HG03060 (cell line): ENCODE measurements at regions not wholly inside any gene's neighbourhood (a gene's known extent, or its start where the extent isn't known, plus 50 kb on each side); places are given as distances from the start of the nearest gene placed in this dataset.

Experiments used
- ATAC-seq: cut with Tn5 transposase; IDR thresholded peaks from one replicate; pipeline ENCODE4 v1.9.1; 2021; ENCODE audit warnings: low read depth, moderate number of reproducible peaks; ENCODE audit not compliant: unreplicated experiment

DNA sequence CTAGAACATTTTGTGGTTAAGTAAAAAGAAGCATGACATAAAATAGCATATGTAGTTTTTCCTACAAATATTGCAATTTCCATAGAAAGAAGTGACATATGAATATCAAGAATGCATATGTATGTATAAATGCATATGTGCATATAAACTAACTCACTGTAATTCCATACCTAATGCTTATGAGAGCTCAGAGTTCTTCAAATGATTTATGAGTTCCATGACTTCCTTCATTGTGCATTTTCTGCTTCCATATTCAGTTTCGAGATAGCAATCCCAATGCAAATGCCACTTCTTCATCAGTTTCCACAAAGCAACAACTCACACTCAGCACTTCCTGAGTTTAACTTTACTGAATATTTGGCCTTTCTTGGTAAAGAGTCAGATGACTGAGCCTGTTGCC, 1744.3 kb upstream of the MIR17HG start:
- no peak for ATAC-seq

DNA sequence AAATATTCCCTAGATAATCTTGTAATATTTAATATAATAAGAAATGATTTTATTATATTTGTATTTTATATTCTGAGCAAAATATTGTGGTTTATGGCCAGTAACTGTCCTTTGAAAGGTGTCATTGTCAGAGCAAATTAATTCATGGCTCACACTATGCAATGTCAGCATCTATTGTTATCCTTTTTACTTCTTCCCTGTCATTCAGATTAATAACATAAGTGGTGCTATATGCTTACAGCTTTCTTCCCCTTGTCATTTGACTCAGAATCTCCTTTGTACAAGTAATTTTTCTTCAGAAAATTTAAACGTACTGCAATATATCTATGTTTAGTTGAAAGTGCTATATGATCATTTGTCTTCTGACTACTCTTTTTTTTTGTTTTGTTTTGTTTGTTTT, 1738.2 kb upstream of the MIR17HG start:
- no peak for ATAC-seq

DNA sequence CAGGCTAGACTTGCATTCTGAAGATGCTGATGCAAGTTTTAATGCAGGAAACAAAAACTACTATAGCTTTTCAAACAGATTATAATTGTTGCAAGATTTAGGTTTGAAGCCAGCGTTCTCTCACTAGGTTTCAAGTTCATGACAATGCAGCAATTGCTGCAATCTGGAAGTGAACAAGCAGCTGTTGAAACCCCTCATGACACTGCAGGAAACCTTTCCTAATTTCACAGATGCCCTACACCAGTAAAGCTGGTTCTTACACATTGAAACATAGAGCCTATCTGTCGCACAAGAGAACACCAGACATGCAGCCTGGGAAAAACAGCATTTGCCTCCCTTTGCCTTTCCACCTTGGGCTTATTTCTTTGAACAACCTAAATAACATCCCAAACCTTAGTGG, 1737.2 kb upstream of the MIR17HG start:
- ATAC-seq: no peak

DNA sequence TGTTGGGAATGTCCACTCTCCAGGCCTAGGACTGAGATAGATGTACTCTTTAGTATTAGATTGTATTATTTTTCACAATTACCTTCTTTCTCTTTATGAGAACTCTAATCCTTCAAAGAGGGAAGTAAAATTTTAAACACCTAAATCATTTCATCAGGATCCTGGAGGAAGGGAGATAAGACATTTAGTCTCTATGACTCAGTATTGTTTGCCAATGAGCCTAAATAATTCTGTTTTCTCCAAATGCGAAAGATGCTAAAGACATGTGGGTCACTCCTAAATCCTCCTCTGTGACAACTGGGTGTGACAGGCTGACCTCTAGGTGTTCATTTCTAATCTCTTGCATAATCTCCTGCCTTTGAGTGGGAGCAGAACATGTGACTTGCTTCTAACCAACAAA, 1736.6 kb upstream of the MIR17HG start:
- ATAC-seq: no peak

DNA sequence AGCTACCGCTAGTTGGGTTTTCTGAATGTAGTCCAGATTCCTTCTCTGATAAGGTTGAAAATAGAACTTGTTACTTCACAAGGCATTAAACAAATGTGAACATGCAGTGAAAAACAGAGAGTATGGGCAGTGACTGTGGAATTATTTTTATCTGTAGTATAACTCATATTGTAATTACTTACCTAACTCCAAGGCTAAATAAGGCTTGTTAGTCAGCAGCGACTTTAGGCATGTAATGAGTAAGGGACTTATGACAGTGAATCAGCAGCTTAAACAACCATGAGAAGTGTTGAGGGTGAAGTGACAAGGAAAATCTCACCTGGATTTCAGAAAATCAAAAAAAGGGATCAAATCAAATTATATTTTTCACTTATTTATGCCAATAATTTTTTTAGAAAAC, 1719.5 kb upstream of the MIR17HG start:
- no peak for ATAC-seq

DNA sequence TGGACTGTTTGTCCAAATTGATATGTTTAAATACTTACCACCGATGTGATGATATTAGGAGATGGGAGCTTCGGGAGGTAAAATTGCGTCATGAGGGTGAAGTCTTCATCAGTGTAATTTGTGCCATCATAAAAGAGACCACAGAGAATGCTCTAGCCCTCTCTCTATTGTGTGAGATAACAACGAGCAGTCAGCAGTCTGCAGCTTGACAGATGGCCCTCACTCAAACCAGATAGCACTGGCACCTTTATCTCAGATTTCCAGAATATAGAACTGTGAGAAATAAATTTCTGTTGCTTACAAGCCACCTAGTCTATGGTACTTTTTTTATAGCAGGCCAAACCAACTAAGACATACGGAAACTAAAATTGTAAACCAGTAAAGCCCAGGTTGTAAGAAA, 1718.9 kb upstream of the MIR17HG start:
- ATAC-seq: no peak

DNA sequence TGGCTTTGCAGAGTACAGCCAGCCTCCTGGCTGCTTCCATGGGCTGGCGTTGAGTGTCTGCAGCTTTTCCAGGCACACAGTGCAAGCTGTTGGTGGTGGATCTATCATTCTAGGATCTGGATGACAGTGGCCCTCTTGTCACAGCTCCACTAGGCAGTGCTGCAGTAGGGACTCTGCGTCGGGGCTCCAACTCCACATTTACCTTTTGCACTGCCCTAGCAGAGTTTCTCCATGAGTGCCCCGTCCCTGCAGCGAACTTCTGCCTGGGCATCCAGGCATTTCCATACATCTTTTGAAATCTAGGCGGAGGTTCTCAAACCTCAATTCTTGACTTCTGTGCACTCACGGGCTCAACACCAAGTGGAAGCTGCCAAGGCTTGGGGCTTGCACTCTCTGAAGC, 1697.3 kb upstream of the MIR17HG start:
- no peak for ATAC-seq

DNA sequence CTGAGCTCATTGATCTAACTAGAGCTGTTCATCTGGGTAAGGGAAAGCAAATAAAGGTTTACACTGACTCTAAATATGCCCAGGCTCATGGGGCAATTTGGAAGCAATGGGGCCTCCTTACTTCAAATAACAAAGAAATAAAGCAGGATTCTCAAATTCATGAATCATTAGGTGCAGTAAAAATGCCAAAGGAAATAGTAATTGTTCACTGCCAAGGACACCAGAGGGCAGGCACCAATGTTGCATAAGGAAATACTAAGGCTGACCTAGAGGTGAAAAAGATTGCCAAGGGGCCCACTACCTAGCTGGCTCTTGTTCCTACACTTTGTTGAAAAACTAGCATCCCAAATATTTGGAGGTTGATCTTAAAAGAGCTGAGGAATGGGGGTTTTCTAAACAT, 1686.7 kb upstream of the MIR17HG start:
- no peak for ATAC-seq

DNA sequence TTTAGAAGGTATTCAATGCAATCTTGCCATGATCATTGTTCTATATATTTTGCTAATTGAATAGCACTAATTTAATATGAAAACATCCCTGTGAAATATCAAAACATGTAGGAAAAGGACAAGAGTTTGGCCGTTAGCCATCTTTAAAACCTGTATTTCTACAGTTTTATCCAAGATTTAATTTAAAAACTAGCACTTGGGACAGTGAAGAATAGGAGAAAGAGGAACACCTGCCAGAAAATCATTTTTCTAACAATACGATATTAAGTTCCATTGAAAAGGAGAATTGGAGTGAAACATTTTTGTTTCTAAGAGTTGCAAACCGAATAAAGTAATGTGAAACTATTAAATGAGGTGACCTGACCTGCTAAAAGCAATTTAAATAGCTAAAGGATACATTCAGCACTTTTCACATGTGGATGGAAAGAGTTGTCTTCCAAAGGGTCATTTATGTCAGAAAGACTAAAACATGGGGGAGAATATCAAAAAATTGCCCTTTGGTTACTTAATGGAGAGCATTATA, 1673.6 kb upstream of the MIR17HG start:
- no peak for ATAC-seq

DNA sequence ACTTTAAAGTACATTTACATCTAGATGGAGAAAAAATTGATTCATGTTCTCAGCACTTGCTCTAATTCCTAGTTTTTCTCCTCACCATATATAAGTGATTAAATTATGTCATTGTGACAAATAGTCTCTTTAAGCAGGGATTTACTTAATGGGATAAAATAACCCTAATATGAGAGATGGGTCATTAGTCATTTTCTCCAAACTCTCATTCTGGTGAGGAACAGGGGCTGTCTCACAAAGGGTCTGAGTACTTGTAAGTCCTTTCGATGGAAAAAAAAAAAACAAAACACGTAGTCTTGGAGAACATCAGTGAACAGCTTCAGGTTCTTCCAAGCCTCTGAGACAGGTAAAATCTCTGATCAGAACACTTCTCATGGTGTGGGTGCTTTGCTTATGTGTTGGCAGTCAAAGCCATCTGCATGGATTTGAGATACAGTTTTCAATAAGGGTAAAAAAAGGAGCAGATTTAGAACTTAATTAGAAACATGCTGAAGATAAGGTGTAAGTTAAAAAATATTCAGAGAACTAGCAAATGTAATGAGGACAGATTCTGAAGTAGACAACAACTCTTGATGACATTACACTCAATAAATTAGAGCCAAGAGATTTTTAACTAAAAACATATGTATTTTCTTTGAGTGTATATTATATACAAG, 1668.9 kb upstream of the MIR17HG start:
- ATAC-seq: no peak

DNA sequence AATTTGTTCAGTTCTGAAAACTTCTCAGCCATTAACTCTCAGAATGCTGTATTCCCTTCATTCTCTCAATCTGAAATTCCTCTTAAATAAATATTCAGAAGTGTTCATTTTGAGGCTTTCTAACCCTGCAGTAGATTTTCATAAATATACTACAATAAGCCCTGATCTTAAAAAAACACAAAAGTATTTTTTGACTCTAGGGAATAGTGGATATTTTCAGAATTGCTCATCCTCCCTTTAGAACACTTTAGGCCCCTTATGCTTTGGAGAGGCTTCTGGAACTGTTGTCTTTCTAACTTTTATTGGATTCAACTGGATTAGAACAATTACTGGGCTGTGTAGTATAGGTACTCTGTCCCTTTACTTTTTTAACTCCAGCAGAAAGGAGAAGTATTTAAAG, 1662.6 kb upstream of the MIR17HG start:
- ATAC-seq: no peak

DNA sequence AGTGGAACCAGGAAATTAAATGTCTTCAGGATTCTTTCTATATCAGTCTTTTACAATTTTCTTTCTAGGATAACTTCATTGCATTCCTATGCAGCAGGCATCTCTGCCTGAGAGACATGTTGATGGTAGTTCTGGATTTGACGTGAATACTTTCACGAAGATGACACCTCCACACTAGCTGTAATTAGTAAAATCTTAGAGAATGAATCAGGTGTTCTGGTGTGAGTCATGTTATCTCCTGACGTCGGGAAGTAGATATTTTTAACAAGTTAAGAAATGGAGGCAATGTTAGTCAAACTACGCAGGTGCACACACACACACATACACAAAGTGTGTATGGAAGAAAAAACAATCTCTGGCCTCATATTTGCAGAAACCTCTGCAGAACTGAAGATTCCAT, 1661.3 kb upstream of the MIR17HG start:
- no peak for ATAC-seq

DNA sequence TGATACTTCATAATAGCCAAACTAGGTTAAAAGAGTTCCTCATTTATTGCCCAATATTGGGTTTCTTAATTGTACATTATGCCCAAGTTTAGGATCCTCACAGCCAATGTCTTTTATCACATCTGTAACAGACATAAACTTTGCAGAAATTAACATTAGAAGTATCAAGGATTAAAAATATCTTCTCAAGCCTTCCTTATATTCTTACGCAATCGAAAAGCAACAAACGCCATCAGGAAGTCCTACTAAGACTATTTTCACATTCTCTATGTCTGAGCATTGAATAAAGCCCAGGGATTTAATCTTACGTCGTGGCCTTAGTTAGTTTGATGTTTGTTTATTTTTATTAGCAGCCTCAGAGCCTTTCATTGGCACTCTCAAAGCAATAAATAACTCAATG, 1660.4 kb upstream of the MIR17HG start:
- ATAC-seq: no peak

DNA sequence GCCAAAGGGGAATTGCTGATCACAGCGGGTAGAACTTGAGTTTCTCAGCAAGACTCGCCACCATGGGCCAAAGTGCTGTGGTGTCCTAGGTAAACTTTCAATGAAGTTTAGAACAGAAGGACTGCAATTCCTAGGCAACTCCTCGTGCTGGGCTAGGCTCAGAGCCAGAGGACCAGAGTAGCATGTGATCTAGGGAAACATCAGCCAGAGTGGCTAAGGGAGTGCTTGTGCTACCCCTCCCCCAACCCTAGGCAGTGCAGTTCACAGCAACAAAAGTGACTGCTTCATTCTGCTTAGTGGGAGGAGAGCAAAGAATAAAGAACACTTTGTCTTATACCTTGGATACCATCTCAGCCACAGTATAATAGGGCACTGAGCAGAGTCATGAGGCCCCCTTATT, 1658.6 kb upstream of the MIR17HG start:
- no peak for ATAC-seq

DNA sequence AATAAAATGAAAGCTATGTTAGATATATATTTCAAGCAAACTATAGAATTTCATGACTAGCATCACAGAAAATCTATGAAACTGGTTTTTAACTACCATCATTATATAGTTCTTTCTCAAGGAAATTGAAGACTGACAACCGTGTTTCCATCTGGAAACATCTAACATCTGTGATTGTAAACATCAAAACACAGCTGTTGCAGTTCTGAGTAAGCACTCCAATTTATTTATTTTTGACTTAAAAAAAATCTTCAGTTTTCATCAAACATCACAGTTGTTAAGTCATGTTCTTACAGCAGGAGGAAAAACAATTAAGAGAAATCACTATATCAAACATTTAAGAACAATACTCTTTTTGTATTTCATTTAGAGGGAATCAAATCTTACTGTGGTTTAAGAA, 1653.0 kb upstream of the MIR17HG start:
- ATAC-seq: no peak

DNA sequence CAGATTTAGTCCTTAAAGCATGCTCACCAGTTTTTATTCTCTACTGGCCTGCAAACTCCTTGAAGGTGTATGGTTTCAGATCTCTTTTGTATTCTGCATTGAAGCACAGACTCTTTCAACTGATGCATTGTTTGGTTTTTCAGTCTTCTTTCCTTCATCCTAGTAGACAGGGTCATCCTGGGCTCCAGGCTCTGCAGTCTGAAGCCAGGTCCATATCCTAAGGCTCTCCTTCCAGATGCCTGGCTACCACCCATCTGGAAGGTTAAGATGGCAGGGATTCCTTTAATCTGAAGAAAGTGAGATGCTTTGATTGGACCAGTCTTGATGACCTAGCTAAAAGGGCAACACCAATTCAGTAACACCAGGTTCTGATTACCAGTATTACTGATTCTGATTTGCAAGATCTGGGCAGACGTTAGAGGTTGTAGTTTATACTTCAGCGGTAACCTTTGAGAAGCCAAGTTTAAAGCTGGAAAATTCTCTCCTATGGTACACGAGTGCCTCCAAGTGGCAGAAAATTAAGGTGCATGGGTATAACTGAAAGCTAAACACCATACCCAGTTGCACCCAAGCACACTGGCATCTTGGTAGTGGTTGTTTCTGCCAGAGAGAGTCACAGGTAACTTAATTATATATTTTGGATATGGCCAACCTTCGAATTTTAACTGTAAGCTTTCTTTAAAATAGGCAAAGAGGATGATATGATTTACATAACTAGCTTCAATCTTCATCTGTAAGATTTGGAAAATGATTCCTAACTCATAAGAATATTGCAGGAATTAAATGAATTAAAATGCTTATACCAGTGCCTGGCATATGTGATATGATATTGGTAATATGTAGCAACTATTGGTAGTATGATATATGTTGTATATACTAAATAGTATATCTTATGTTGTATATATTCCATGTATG, 1651.9 kb upstream of the MIR17HG start:
- ATAC-seq: no peak

DNA sequence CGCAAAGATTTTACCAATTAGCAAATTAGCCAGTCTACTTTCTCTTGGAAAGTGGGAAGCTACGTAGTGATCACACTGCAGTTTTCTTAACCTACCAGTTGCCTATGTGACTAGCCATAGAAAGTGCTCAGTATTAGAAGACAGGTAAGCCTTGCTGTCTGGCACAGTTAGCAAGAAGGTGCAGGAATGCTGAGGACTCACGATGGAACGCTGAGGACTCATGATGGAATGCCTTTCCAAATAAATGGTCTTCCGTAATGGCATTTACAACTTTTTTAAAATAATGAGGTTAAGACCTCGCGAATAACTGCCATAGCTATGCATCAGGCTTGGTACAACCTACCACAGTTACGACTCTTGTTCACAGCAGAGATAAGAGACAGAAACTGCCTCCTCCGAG, 1645.6 kb upstream of the MIR17HG start:
- ATAC-seq: no peak

DNA sequence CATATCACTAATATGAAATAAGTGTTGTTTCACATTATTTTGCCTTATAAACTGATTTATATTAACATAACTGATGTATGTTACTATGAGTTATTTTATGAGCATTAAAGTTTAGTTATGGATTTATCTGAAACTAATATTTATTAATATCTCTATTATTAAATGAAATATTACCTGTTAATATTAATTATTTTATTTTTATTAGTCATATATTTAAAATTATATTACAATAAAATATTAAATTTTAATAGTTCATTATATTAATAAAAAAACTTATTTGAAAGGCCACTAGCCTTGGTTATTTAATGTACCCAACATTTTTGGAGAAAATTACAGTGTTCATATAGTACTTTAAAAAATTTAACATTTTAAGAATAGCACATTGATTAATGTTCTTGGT, 1643.4 kb upstream of the MIR17HG start:
- no peak for ATAC-seq

DNA sequence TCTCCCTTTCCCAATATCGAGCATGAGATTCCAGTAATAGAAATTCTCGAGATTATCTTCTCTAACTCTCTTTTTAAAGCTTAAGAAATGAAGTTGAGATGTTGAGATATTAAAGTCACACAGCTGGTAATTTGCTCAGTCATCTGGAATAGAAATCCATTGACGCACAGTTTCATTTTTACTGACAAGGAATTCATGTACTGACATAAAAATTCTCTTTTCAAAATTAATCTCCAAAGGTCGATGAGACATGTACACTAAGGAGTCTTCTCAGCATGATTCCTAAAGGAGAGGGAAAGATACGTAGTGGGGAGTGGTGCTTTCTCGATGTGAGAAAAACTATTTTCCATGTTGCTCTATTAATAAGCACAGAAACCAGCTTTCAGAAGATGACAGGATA, 1639.5 kb upstream of the MIR17HG start:
- ATAC-seq: no peak

DNA sequence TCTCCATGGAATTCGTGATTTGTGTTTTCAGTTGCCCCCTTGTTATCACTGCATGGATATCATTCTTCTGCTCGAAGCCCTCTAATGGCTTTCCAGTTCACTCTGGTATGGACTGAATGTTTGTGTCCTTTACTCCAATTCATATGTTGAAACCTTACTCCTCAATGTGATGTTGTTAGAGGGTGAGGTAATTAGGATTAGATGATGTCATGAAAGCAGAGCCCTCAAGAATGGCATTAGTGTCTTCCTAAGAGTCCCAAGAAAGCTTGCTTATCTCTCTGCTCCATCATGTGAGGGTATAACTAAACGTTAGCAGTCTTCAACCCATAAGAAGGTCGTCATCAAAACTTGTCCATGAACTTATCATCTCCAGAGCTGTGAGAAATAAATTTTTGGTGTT, 1626.3 kb upstream of the MIR17HG start:
- ATAC-seq: no peak

DNA sequence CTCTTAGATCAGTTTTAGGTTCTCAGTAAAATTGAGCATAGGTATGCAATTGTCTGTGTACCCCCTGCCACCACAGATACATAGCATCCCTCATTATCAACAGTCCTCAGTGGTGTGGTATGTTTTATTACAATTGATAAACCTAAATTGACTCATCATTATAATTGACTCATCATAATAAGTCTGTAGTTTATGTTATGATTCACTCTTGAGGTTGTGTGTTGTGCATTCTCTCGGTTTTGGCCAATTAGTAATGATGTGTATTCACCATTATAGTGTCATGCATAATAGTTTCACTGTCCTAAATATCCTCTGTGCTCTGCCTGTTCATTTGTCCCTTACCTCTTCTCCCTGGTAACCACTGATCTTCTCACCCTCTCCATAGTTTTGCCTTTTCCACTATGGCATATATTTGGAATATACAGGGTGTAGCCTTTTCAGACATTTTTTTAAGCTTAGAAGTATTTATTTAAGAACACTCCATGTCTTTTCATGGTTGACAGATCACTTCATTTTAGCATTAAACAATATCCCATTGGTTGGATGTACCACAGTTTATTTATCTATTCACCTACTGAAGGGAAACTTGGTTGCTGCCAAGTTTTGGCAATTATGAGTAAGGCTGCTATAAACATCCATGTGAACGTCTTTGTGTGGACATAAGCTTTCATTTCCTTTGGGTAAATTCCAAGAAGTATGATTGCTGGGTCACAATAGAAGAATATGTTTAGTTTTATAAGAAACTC, 1620.6 kb upstream of the MIR17HG start:
- ATAC-seq: no peak
